ENCODE measurements at regions not wholly inside any gene's neighbourhood (a gene's known extent, or its start where the extent isn't known, plus 50 kb on each side); places are given as distances from the start of the nearest gene placed in this dataset.

- TF ChIP-seq CTCF (conservative IDR thresholded peaks at IDR 0.05 in 1 of 2, IDR thresholded peaks at IDR 0.05 in 1 of 2; ENCODE audit: extremely low read depth in 1 of 2, insufficient read depth in 1 of 2, low read depth in 1 of 2, low read length in 2 of 2) (no peak), EZH2 (IDR thresholded peaks at IDR 0.05; ENCODE audit: borderline replicate concordance, low read length) (no peak)
Observed at GRCh38 chr2:121081701-121082100, 203.3 kb downstream of the TFCP2L1 start.

Measured in mammary epithelial cell (primary cell).